ENCODE measurements at regions not wholly inside any gene's neighbourhood (a gene's known extent, or its start where the extent isn't known, plus 50 kb on each side); places are given as distances from the start of the nearest gene placed in this dataset.
"Not testable (repeated sequence)": the region's sequence is repeated elsewhere in the genome, so short reads cannot be mapped to it uniquely, and the experiment has no call there.

- Mint-ChIP-seq H3K4me1 (peaks cover 6% of the 10 kb centered on the region), H3K36me3 (no peaks in the 10 kb centered on the region), H3K27ac (no peak overlapping the region), H3K9me3 (no peaks in the 10 kb centered on the region), H3K4me3 (no peak overlapping the region), H3K27me3 (ENCODE audit: low read depth) (no peaks in the 10 kb centered on the region)
- TF ChIP-seq CTCF (IDR thresholded peaks at IDR 0.05; ENCODE audit: unreplicated experiment): no peak
- DNase-seq (ENCODE audit: low spot score in 2 of 2, unreplicated experiment in 2 of 2): no peak
Measured at GRCh38 chr10:55929291-55929690, 431.8 kb downstream of the ZWINT start.

- peak overlapping the region; percentile 81 for H3K27ac Mint-ChIP-seq
- not testable (repeated sequence) for DNase-seq (ENCODE audit: low spot score in 2 of 2, unreplicated experiment in 2 of 2); H3K36me3 Mint-ChIP-seq; H3K27me3 Mint-ChIP-seq (ENCODE audit: low read depth)
- peaks cover 19% of the 10 kb centered on the region for H3K9me3 Mint-ChIP-seq
- H3K4me1 Mint-ChIP-seq: peaks cover 11% of the 10 kb centered on the region
- peak overlapping the region; percentile 86 for H3K4me3 Mint-ChIP-seq
Measured at GRCh38 chr10:55899472-55900147, 461.4 kb downstream of the ZWINT start.

GRCh38 chr10:55897490-55897921, 463.6 kb downstream of the ZWINT start:
- H3K36me3 Mint-ChIP-seq: peaks cover 2% of the 10 kb centered on the region
- TF ChIP-seq CTCF (IDR thresholded peaks at IDR 0.05; ENCODE audit: unreplicated experiment): no peak
- H3K4me3 Mint-ChIP-seq: no peak overlapping the region

GRCh38 chr10:55892276-55892675, 468.8 kb downstream of the ZWINT start:
- Mint-ChIP-seq H3K27ac (no peak overlapping the region), H3K9me3 (no peaks in the 10 kb centered on the region), H3K4me1 (no peaks in the 10 kb centered on the region), H3K4me3 (no peak overlapping the region), H3K36me3 (no peaks in the 10 kb centered on the region), H3K27me3 (ENCODE audit: low read depth) (no peaks in the 10 kb centered on the region)
- TF ChIP-seq CTCF (IDR thresholded peaks at IDR 0.05; ENCODE audit: unreplicated experiment): no peak
- no peak for DNase-seq (ENCODE audit: low spot score in 2 of 2, unreplicated experiment in 2 of 2)

More at GRCh38 chr10:55897490-55897921, 463.6 kb downstream of the ZWINT start:
- H3K4me1 Mint-ChIP-seq: peaks cover 11% of the 10 kb centered on the region
- H3K27ac Mint-ChIP-seq: no peak overlapping the region
- DNase-seq (ENCODE audit: low spot score in 2 of 2, unreplicated experiment in 2 of 2): no peak
- H3K9me3 Mint-ChIP-seq: peaks cover 19% of the 10 kb centered on the region
- no peaks in the 10 kb centered on the region for H3K27me3 Mint-ChIP-seq (ENCODE audit: low read depth)

GRCh38 chr10:55881588-55881987, 479.5 kb downstream of the ZWINT start:
- H3K27me3 Mint-ChIP-seq (ENCODE audit: low read depth): no peaks in the 10 kb centered on the region
- no peak for DNase-seq (ENCODE audit: low spot score in 2 of 2, unreplicated experiment in 2 of 2)
- no peak overlapping the region for H3K27ac Mint-ChIP-seq
- H3K4me1 Mint-ChIP-seq: no peaks in the 10 kb centered on the region
- H3K4me3 Mint-ChIP-seq: no peak overlapping the region
- H3K36me3 Mint-ChIP-seq: no peaks in the 10 kb centered on the region
- no peak for TF ChIP-seq CTCF (IDR thresholded peaks at IDR 0.05; ENCODE audit: unreplicated experiment)
- H3K9me3 Mint-ChIP-seq: peaks cover 10% of the 10 kb centered on the region

GRCh38 chr10:55873485-55873884, 487.6 kb downstream of the ZWINT start:
- Mint-ChIP-seq H3K36me3 (no peaks in the 10 kb centered on the region), H3K27me3 (ENCODE audit: low read depth) (no peaks in the 10 kb centered on the region), H3K4me1 (no peaks in the 10 kb centered on the region), H3K27ac (no peak overlapping the region), H3K9me3 (no peaks in the 10 kb centered on the region), H3K4me3 (no peak overlapping the region)
- DNase-seq (ENCODE audit: low spot score in 2 of 2, unreplicated experiment in 2 of 2): no peak
- no peak for TF ChIP-seq CTCF (IDR thresholded peaks at IDR 0.05; ENCODE audit: unreplicated experiment)
